GM23338 (cell line): ENCODE measurements at regions not wholly inside any gene's neighbourhood (a gene's known extent, or its start where the extent isn't known, plus 50 kb on each side); places are given as distances from the start of the nearest gene placed in this dataset.

Experiments used
- ATAC-seq: fragments of 200-7000 bp; cut with Tn5 transposase; 3 replicates; pipeline ENCODE4 v1.9.1; 2020
- DNase-seq: peaks from one replicate; pipeline ENCODE4 v3.0.0-alpha.2; 2015; ENCODE audit warnings: low spot score
- H2AFZ ChIP-seq: fragments of 200-600 bp; sonication (generic); 2 replicates; pipeline ENCODE4 v1.8.0; 2016; ENCODE audit warnings: antibody characterized with exemption, mild to moderate bottlenecking, moderate library complexity
- H3F3A ChIP-seq: fragments of 200-600 bp; sonication (generic); replicated peaks from 2 replicates; pipeline ENCODE4 v1.8.0; 2017; ENCODE audit warnings: antibody characterized with exemption, mixed run types, low read depth
- H3K27ac ChIP-seq: fragments of 200-600 bp; sonication (generic); 2 replicates; pipeline ENCODE4 v1.6.1; 2016; ENCODE audit warnings: low read depth
- H3K27me3 ChIP-seq: fragments of 200-600 bp; sonication (generic); 2 replicates; pipeline ENCODE4 v1.8.0; 2016; ENCODE audit warnings: mild to moderate bottlenecking, mixed run types, moderate library complexity; ENCODE audit not compliant: insufficient read depth
- H3K36me3 ChIP-seq: fragments of 200-600 bp; sonication (generic); 2 replicates; pipeline ENCODE4 v1.8.0; 2016; ENCODE audit warnings: mild to moderate bottlenecking; ENCODE audit not compliant: insufficient read depth
- H3K4me1 ChIP-seq: fragments of 200-600 bp; sonication (generic); 2 replicates; pipeline ENCODE4 v1.8.0; 2016; ENCODE audit warnings: mild to moderate bottlenecking, moderate library complexity; ENCODE audit not compliant: insufficient read depth
- H3K4me2 ChIP-seq: fragments of 200-600 bp; sonication (generic); 2 replicates; pipeline ENCODE4 v1.7.1; 2017; ENCODE audit warnings: mixed run types
- H3K4me3 ChIP-seq: fragments of 200-600 bp; sonication (generic); 2 replicates; pipeline ENCODE4 v1.6.1; 2016; ENCODE audit warnings: mixed run types
- H3K79me2 ChIP-seq: fragments of 200-600 bp; sonication (generic); replicated peaks from 2 replicates; pipeline ENCODE4 v1.8.0; 2017; ENCODE audit warnings: mild to moderate bottlenecking; ENCODE audit not compliant: insufficient read depth
- H3K9me2 ChIP-seq: fragments of 200-600 bp; sonication (generic); 2 replicates; pipeline ENCODE4 v1.8.0; 2017; ENCODE audit not compliant: insufficient read depth
- H4K20me1 ChIP-seq: fragments of 200-600 bp; sonication (generic); replicated peaks from 2 replicates; pipeline ENCODE4 v1.8.0; 2017; ENCODE audit warnings: mild to moderate bottlenecking; ENCODE audit not compliant: insufficient read depth
- H3K27ac Mint-ChIP-seq: 2 replicates; pipeline ENCODE4 v1.8.0; 2020; ENCODE audit warnings: inconsistent platforms, mild to moderate bottlenecking, moderate library complexity, mixed read lengths
- H3K27me3 Mint-ChIP-seq: 3 replicates; pipeline ENCODE4 v1.8.0; 2022; ENCODE audit warnings: low read depth, mild to moderate bottlenecking, moderate library complexity, mixed read lengths, inconsistent platforms; ENCODE audit not compliant: insufficient read depth, poor library complexity
- H3K36me3 Mint-ChIP-seq: 3 replicates; pipeline ENCODE4 v1.8.0; 2021; ENCODE audit warnings: low read depth, mild to moderate bottlenecking, inconsistent platforms, moderate library complexity, mixed read lengths
- H3K4me1 Mint-ChIP-seq: 3 replicates; pipeline ENCODE4 v1.8.0; 2020; ENCODE audit warnings: mild to moderate bottlenecking, inconsistent platforms, mixed read lengths
- H3K4me3 Mint-ChIP-seq: 3 replicates; pipeline ENCODE4 v1.8.0; 2021; ENCODE audit warnings: moderate library complexity, mild to moderate bottlenecking, inconsistent platforms, mixed read lengths
- H3K9me3 Mint-ChIP-seq: 3 replicates; pipeline ENCODE4 v1.8.0; 2020; ENCODE audit warnings: moderate library complexity, mild to moderate bottlenecking, inconsistent platforms, mixed read lengths
- CREB1 ChIP-seq: fragments of 250-450 bp; sonication (Bioruptor Pico); IDR thresholded peaks from 2 replicates; pipeline ENCODE4 v1.5.0; 2020; ENCODE audit warnings: low read depth, mild to moderate bottlenecking, moderate library complexity
- EZH2 ChIP-seq: fragments of 200-600 bp; sonication (generic); IDR thresholded peaks from one replicate; pipeline ENCODE4 v1.8.0; 2017; ENCODE audit warnings: antibody characterized with exemption, mild to moderate bottlenecking, low read depth; ENCODE audit not compliant: unreplicated experiment
- EZH2phosphoT487 ChIP-seq: fragments of 200-600 bp; sonication (generic); IDR thresholded peaks from one replicate; pipeline ENCODE4 v1.8.1; 2018; ENCODE audit warnings: antibody characterized with exemption; ENCODE audit not compliant: unreplicated experiment
- NANOG ChIP-seq: IDR thresholded peaks from 2 replicates; pipeline ENCODE4 v1.6.1; 2016; ENCODE audit warnings: antibody characterized with exemption, borderline replicate concordance
- POLR2AphosphoS5 ChIP-seq: IDR thresholded peaks from 2 replicates; pipeline ENCODE4 v1.6.1; 2016; ENCODE audit warnings: antibody characterized with exemption, low read depth
- STAT1 ChIP-seq: IDR thresholded peaks from one replicate; pipeline ENCODE4 v1.6.1; 2016; ENCODE audit warnings: antibody characterized with exemption; ENCODE audit not compliant: unreplicated experiment
- ZNF114 ChIP-seq: fragments of 250-450 bp; sonication (Bioruptor Pico); IDR thresholded peaks from 2 replicates; pipeline ENCODE4 v1.5.0; 2020; ENCODE audit warnings: mild to moderate bottlenecking, moderate library complexity
- ZNF331 ChIP-seq: fragments of 250-450 bp; sonication (Bioruptor Pico); IDR thresholded peaks from 2 replicates; pipeline ENCODE4 v1.5.0; 2020; ENCODE audit warnings: low read depth, mild to moderate bottlenecking, moderate library complexity
- TF ChIP-seq, protein P1 (sequence below): IDR thresholded peaks from 2 replicates; pipeline ENCODE4 v1.6.1; 2016; ENCODE audit warnings: antibody characterized with exemption
- TF ChIP-seq, protein P2 (sequence below): IDR thresholded peaks from one replicate; pipeline ENCODE4 v1.6.1; 2018; ENCODE audit warnings: antibody characterized with exemption; ENCODE audit not compliant: unreplicated experiment
- TF ChIP-seq, protein P3 (sequence below), 2 experiments: fragments of 200-600 bp in 1 of 2; sonication (generic) in 1 of 2; conservative IDR thresholded peaks; 2 replicates each; pipeline versions ENCODE4 v1.5.1 to v1.6.1; 2016 to 2017; ENCODE audit warnings: antibody characterized with exemption in 2 of 2, low read depth in 2 of 2, mild to moderate bottlenecking in 2 of 2, moderate library complexity in 1 of 2

DNA sequence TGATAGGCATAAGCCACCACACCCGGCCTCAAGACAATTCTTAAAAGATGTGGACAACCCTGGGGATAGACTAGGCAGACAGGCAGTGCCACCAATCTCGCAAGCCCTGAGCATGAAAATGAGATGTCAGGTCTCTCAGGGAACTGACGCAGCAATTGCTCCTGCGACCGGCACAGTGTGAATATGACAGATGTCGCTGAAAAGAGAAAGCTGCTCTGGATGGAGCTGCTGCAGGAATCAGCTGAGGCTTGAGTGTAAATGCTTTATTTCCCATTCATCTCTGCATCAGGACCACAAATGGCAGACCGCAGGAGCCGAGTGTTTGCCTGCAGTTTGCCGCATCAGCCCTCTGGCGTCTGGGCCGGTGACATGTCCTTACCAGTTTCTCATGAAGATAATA lies 68.4 kb downstream of the TFAP2C start (continued):
- TF ChIP-seq ZNF331 (no peak), POLR2AphosphoS5 (no peak), STAT1 (no peak)
- TF ChIP-seq, protein P1, sequence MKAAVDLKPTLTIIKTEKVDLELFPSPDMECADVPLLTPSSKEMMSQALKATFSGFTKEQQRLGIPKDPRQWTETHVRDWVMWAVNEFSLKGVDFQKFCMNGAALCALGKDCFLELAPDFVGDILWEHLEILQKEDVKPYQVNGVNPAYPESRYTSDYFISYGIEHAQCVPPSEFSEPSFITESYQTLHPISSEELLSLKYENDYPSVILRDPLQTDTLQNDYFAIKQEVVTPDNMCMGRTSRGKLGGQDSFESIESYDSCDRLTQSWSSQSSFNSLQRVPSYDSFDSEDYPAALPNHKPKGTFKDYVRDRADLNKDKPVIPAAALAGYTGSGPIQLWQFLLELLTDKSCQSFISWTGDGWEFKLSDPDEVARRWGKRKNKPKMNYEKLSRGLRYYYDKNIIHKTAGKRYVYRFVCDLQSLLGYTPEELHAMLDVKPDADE: no peak
- TF ChIP-seq, protein P2, sequence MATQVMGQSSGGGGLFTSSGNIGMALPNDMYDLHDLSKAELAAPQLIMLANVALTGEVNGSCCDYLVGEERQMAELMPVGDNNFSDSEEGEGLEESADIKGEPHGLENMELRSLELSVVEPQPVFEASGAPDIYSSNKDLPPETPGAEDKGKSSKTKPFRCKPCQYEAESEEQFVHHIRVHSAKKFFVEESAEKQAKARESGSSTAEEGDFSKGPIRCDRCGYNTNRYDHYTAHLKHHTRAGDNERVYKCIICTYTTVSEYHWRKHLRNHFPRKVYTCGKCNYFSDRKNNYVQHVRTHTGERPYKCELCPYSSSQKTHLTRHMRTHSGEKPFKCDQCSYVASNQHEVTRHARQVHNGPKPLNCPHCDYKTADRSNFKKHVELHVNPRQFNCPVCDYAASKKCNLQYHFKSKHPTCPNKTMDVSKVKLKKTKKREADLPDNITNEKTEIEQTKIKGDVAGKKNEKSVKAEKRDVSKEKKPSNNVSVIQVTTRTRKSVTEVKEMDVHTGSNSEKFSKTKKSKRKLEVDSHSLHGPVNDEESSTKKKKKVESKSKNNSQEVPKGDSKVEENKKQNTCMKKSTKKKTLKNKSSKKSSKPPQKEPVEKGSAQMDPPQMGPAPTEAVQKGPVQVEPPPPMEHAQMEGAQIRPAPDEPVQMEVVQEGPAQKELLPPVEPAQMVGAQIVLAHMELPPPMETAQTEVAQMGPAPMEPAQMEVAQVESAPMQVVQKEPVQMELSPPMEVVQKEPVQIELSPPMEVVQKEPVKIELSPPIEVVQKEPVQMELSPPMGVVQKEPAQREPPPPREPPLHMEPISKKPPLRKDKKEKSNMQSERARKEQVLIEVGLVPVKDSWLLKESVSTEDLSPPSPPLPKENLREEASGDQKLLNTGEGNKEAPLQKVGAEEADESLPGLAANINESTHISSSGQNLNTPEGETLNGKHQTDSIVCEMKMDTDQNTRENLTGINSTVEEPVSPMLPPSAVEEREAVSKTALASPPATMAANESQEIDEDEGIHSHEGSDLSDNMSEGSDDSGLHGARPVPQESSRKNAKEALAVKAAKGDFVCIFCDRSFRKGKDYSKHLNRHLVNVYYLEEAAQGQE: no peak
- TF ChIP-seq, protein P3, sequence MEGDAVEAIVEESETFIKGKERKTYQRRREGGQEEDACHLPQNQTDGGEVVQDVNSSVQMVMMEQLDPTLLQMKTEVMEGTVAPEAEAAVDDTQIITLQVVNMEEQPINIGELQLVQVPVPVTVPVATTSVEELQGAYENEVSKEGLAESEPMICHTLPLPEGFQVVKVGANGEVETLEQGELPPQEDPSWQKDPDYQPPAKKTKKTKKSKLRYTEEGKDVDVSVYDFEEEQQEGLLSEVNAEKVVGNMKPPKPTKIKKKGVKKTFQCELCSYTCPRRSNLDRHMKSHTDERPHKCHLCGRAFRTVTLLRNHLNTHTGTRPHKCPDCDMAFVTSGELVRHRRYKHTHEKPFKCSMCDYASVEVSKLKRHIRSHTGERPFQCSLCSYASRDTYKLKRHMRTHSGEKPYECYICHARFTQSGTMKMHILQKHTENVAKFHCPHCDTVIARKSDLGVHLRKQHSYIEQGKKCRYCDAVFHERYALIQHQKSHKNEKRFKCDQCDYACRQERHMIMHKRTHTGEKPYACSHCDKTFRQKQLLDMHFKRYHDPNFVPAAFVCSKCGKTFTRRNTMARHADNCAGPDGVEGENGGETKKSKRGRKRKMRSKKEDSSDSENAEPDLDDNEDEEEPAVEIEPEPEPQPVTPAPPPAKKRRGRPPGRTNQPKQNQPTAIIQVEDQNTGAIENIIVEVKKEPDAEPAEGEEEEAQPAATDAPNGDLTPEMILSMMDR (conservative IDR thresholded peaks at IDR 0.05; ENCODE audit: low read depth in 2 of 2): no peak

DNA sequence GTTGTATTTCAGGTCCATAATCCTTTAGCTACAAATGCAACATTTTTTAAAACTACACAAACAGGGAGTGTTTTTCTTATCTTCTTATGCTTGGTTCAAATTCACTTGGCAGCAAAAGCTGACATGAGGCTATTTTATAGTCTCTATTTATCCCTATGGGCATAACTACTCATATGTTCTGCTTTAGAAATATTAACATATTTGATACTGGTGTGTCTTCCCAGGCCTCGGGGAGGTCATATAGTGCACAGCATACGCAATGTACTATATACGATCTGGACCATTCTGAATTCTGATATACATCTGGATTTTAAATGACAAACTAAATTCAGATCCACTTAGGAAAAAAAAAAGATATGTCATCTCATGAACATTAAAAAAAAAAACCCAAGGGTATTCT lies 69.2 kb downstream of the TFAP2C start:
- H3K27ac Mint-ChIP-seq: no peak overlapping the region
- peaks cover 5% of the 10 kb centered on the region; the same call in 2 of the 3 replicates for H3K4me1 Mint-ChIP-seq
- H3K27me3 Mint-ChIP-seq: peaks cover 11% of the 10 kb centered on the region
- Histone ChIP-seq H3K4me3 (no peak overlapping the region), H3K27ac (no peak overlapping the region), H3K4me1 (no peaks in the 10 kb centered on the region), H2AFZ (no peak overlapping the region), H3K79me2 (no peaks in the 10 kb centered on the region), H4K20me1 (no peaks in the 10 kb centered on the region), H3K4me2 (no peak overlapping the region), H3K27me3 (no peaks in the 10 kb centered on the region), H3K36me3 (no peaks in the 10 kb centered on the region), H3K9me2 (no peaks in the 10 kb centered on the region), H3F3A (no peaks in the 10 kb centered on the region)
- H3K36me3 Mint-ChIP-seq: no peaks in the 10 kb centered on the region
- no peak overlapping the region for H3K4me3 Mint-ChIP-seq
- H3K9me3 Mint-ChIP-seq: no peaks in the 10 kb centered on the region
- ATAC-seq (no peak), DNase-seq (no peak)
- no peak for TF ChIP-seq ZNF331
- no peak for TF ChIP-seq NANOG
- no peak for TF ChIP-seq EZH2phosphoT487
- TF ChIP-seq EZH2: no peak
- TF ChIP-seq, protein P3 (conservative IDR thresholded peaks at IDR 0.05; ENCODE audit: low read depth in 2 of 2): no peak
- TF ChIP-seq POLR2AphosphoS5: no peak
- TF ChIP-seq ZNF114 (CRISPR knock-in tag): no peak
- TF ChIP-seq, protein P2: no peak
- no peak for TF ChIP-seq STAT1
- TF ChIP-seq, protein P1: no peak
- TF ChIP-seq CREB1 (CRISPR knock-in tag): no peak
